DOHH2 (cell line): ENCODE measurements at regions not wholly inside any gene's neighbourhood (a gene's known extent, or its start where the extent isn't known, plus 50 kb on each side); places are given as distances from the start of the nearest gene placed in this dataset.

Experiments
- H3F3A ChIP-seq: fragments of 200-600 bp; sonication (generic), shearing (Covaris generic); 2 replicates; pipeline ENCODE4 v1.6.0; 2016; ENCODE audit warnings: antibody characterized with exemption, mild to moderate bottlenecking; ENCODE audit not compliant: control insufficient read depth, insufficient read depth
- H3K27ac ChIP-seq: fragments of 200-600 bp; sonication (generic); 2 replicates; pipeline ENCODE4 v1.5.1; 2014; ENCODE audit warnings: low read depth, mild to moderate bottlenecking, low read length, moderate library complexity
- H3K27me3 ChIP-seq: fragments of 200-600 bp; sonication (generic); 2 replicates; pipeline ENCODE4 v1.6.1; 2014; ENCODE audit warnings: mild to moderate bottlenecking, low read length, mixed read lengths; ENCODE audit not compliant: control insufficient read depth
- H3K36me3 ChIP-seq: fragments of 200-600 bp; sonication (generic); 2 replicates; pipeline ENCODE4 v1.6.1; 2014; ENCODE audit warnings: mild to moderate bottlenecking, low read length, moderate library complexity, mixed read lengths; ENCODE audit not compliant: control insufficient read depth
- H3K4me1 ChIP-seq: fragments of 200-600 bp; sonication (generic); 2 replicates; pipeline ENCODE4 v1.6.1; 2014; ENCODE audit warnings: mild to moderate bottlenecking, low read length, mixed read lengths; ENCODE audit not compliant: control insufficient read depth
- H3K4me2 ChIP-seq: fragments of 200-600 bp; sonication (generic); 2 replicates; pipeline ENCODE4 v1.6.0; 2014; ENCODE audit warnings: mild to moderate bottlenecking, low read length, moderate library complexity
- H3K4me3 ChIP-seq: fragments of 200-600 bp; sonication (generic); 2 replicates; pipeline ENCODE4 v1.5.1; 2014; ENCODE audit warnings: mild to moderate bottlenecking, low read length, mixed read lengths
- H3K79me2 ChIP-seq: fragments of 200-600 bp; sonication (generic); 2 replicates; pipeline ENCODE4 v1.6.1; 2014; ENCODE audit warnings: mild to moderate bottlenecking, low read length, mixed read lengths; ENCODE audit not compliant: control insufficient read depth
- H3K9me2 ChIP-seq: fragments of 200-600 bp; sonication (generic); replicated peaks from 2 replicates; pipeline ENCODE4 v1.6.1; 2014; ENCODE audit warnings: mild to moderate bottlenecking, low read length, mixed read lengths; ENCODE audit not compliant: control insufficient read depth
- H3K9me3 ChIP-seq: fragments of 200-600 bp; sonication (generic); 2 replicates; pipeline ENCODE4 v1.6.1; 2014; ENCODE audit warnings: antibody characterized with exemption, low read length, mixed read lengths; ENCODE audit not compliant: control insufficient read depth, insufficient read depth
- H4K20me1 ChIP-seq: fragments of 200-600 bp; sonication (generic); 2 replicates; pipeline ENCODE4 v1.6.0; 2014; ENCODE audit warnings: low read depth, mild to moderate bottlenecking, antibody characterized with exemption, low read length, moderate library complexity; ENCODE audit not compliant: control insufficient read depth, insufficient read depth
- CTCF ChIP-seq: fragments of 200-600 bp; sonication (generic); IDR thresholded peaks from one replicate; pipeline ENCODE4 v1.5.1; 2014; ENCODE audit warnings: antibody characterized with exemption, mild to moderate bottlenecking, low read depth, low read length; ENCODE audit not compliant: poor library complexity, severe bottlenecking
- EZH2phosphoT487 ChIP-seq: fragments of 200-600 bp; sonication (generic); IDR thresholded peaks from 2 replicates; pipeline ENCODE4 v1.6.1; 2017; ENCODE audit warnings: borderline replicate concordance, mild to moderate bottlenecking, antibody characterized with exemption, low read length, moderate library complexity, mixed read lengths

GRCh38 chr2:16258350-16258749, 318.0 kb downstream of the MYCN start:
- Histone ChIP-seq H3K9me3 (no peaks in the 10 kb centered on the region), H3K79me2 (no peaks in the 10 kb centered on the region), H4K20me1 (no peaks in the 10 kb centered on the region), H3K36me3 (no peaks in the 10 kb centered on the region), H3K27ac (no peak overlapping the region), H3K9me2 (no peaks in the 10 kb centered on the region), H3F3A (no peaks in the 10 kb centered on the region), H3K4me1 (no peaks in the 10 kb centered on the region), H3K4me3 (no peak overlapping the region), H3K4me2 (no peak overlapping the region), H3K27me3 (no peaks in the 10 kb centered on the region)
- TF ChIP-seq CTCF = no peak
- TF ChIP-seq EZH2phosphoT487 = no peak

GRCh38 chr2:16257322-16258028, 317.1 kb downstream of the MYCN start:
- TF ChIP-seq EZH2phosphoT487 (no peak), CTCF (no peak)
- Histone ChIP-seq H3K9me2 (no peaks in the 10 kb centered on the region), H3K27ac (no peak overlapping the region), H3K36me3 (no peaks in the 10 kb centered on the region), H3F3A (no peaks in the 10 kb centered on the region), H3K4me3 (no peak overlapping the region), H3K9me3 (no peaks in the 10 kb centered on the region), H3K79me2 (no peaks in the 10 kb centered on the region), H3K4me1 (no peaks in the 10 kb centered on the region), H3K4me2 (no peak overlapping the region), H3K27me3 (no peaks in the 10 kb centered on the region), H4K20me1 (no peaks in the 10 kb centered on the region)

GRCh38 chr2:16256601-16257321, 316.4 kb downstream of the MYCN start:
- H3K4me2 ChIP-seq = no peak overlapping the region
- no peaks in the 10 kb centered on the region for H3K27me3 ChIP-seq
- H3K9me2 ChIP-seq = no peaks in the 10 kb centered on the region
- H3K4me1 ChIP-seq = no peaks in the 10 kb centered on the region
- H3K9me3 ChIP-seq = no peaks in the 10 kb centered on the region
- H3K36me3 ChIP-seq = no peaks in the 10 kb centered on the region
- no peaks in the 10 kb centered on the region for H3K79me2 ChIP-seq
- no peaks in the 10 kb centered on the region for H4K20me1 ChIP-seq
- no peak overlapping the region for H3K27ac ChIP-seq
- H3F3A ChIP-seq = no peaks in the 10 kb centered on the region
- TF ChIP-seq EZH2phosphoT487 = no peak
- no peak overlapping the region for H3K4me3 ChIP-seq

DNA sequence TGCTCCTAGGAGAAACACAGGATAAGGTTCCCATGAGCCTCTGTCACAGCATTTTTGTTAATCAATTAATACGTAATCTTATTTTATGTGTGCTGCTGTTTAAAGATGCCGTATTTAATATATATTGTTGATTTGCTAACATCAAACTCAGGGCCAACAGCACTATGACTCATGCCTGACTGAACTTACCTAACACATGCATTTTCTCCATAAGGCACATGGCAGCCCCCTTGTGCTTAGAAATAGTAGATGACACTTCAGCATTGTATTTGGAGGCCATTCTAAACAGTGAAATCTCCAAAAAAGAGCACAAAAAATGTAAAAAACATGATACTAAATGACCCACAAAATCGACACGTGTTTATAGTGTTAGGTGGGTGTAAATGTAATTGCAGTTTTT, 314.8 kb downstream of the MYCN start:
- no peaks in the 10 kb centered on the region for H3K79me2 ChIP-seq
- H3F3A ChIP-seq = no peaks in the 10 kb centered on the region
- no peaks in the 10 kb centered on the region for H3K27me3 ChIP-seq
- H3K4me1 ChIP-seq = no peaks in the 10 kb centered on the region
- TF ChIP-seq EZH2phosphoT487 (no peak), CTCF (no peak)
- no peaks in the 10 kb centered on the region for H4K20me1 ChIP-seq
- H3K4me2 ChIP-seq = no peak overlapping the region
- H3K36me3 ChIP-seq = no peaks in the 10 kb centered on the region
- no peaks in the 10 kb centered on the region for H3K9me2 ChIP-seq
- no peaks in the 10 kb centered on the region for H3K9me3 ChIP-seq
- no peak overlapping the region for H3K4me3 ChIP-seq
- H3K27ac ChIP-seq = no peak overlapping the region
